GM10266 (cell line): ENCODE measurements at regions not wholly inside any gene's neighbourhood (a gene's known extent, or its start where the extent isn't known, plus 50 kb on each side); places are given as distances from the start of the nearest gene placed in this dataset.

ENCODE experiments used
- DNase-seq: peaks from one replicate; pipeline ENCODE4 v3.0.0; 2012; ENCODE audit errors: extremely low spot score
- TF ChIP-seq, protein P1 (sequence below): IDR thresholded peaks from 2 replicates; pipeline ENCODE4 v1.5.1; 2012; ENCODE audit warnings: mild to moderate bottlenecking, low read depth; ENCODE audit not compliant: control insufficient read depth, insufficient read depth; ENCODE audit errors: missing control alignments

DNA sequence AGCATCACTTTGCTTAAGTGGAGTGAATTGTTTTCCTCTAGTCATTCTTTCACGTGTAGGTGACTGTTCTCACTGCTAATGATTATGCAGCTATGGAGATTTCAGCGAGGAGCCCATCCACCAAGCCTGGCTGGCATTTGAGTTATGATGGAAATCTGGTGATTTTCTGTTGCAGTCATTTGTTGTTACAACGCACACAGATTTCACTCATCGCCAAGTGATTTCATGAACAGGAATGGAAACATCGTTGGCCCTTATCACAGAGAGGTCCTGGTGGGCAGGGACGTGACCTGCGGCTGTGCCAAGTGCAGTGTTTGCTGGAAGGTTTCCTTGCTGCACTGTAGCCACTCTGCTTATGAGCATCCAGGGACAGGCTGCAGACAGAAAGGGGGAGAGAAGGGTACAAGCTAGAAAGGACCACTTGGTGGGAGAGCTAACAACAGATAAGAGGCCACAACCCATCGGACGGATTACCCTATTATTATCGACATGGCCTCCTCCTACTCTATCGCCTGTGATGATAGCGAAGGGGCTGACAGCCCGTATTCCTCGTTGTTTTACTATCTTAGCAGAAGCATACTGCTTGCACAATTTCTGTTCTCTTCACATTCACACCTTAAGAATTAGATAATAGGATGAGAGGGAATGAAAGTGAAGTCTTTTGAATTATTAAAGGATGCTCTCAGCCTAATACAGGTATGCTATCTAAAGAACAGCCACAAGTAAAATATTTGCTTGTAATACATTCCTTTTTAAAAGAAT is 99.0 kb upstream of the PITRM1 start:
- DNase-seq = no peak

DNA sequence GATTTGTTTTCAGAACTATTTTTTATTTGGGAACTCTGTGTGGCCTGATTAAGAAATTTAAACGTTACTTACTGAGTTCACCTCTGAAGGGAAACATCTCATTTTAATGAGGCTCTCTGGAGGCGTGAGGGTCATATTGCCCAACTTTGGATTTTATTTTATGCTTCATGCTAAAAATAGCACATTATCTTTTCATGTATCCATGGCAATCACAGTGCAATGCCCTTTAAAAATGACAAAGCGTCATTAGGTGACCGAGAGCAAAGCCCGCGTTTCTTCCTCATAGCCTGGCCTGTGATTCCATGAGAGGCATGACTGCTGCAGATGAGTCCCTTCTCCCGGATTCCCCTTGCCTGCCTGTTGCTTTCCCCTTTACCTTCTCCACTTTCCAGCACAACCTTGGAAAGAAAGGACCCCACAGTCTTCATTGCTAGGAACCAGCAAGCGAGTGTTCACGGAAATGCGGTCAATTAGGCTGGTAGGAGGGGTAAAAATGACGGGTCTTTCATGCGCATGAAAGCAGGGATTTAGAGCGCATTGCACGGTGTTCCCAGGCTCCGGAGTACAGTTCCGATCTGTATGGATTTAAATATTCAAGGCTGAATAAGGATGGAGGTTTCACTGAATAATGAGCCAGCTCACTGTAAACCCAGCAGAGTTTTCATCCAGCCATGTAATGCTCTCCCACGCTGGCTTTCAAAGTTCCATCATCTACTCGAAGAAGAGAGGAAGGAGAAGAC is 98.2 kb upstream of the PITRM1 start:
- no peak for DNase-seq
- TF ChIP-seq, protein P1, sequence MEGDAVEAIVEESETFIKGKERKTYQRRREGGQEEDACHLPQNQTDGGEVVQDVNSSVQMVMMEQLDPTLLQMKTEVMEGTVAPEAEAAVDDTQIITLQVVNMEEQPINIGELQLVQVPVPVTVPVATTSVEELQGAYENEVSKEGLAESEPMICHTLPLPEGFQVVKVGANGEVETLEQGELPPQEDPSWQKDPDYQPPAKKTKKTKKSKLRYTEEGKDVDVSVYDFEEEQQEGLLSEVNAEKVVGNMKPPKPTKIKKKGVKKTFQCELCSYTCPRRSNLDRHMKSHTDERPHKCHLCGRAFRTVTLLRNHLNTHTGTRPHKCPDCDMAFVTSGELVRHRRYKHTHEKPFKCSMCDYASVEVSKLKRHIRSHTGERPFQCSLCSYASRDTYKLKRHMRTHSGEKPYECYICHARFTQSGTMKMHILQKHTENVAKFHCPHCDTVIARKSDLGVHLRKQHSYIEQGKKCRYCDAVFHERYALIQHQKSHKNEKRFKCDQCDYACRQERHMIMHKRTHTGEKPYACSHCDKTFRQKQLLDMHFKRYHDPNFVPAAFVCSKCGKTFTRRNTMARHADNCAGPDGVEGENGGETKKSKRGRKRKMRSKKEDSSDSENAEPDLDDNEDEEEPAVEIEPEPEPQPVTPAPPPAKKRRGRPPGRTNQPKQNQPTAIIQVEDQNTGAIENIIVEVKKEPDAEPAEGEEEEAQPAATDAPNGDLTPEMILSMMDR = no peak

More for the DNA sequence above, 99.0 kb upstream of the PITRM1 start:
- TF ChIP-seq, protein P1 = no peak

DNA sequence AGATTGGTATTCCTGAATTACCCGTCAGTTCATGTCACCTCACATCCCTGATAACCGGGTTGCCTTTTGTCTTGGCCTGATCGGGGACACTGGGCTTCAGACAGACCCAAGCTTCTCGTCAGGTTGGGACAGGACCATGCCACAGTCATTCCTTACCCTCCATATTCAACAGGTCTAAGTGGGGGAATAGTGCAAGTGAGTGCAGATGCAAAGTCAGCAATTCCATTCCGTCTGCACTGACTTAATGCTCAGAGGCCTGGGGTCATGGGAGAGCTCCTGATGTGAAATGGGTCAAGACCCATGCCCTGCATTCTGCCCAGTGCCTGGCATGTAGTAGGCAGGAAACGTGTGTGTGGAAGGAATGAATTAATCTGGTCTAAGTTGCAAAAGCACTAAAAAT is 95.4 kb upstream of the PITRM1 start:
- DNase-seq = no peak
- TF ChIP-seq, protein P1 = no peak

DNA sequence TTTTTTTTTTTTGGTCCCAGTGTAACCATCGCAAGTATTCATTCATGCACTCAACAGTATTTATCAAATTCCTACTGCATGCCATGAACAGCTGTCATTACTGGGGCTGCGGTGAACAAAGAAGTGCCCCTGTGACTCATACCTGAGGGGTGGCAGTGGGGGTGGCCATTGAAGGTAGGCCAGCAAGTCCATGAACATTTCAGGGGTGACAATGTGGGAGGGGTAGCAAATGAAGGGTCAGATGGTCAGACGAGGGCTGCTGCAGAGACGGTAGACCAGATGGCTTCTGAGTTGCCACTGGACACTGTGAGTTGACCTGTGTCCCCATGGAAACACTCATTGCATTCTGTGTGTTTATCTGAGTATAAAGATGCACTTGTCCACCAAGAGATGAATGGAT is 92.5 kb upstream of the PITRM1 start:
- no peak for DNase-seq

DNA sequence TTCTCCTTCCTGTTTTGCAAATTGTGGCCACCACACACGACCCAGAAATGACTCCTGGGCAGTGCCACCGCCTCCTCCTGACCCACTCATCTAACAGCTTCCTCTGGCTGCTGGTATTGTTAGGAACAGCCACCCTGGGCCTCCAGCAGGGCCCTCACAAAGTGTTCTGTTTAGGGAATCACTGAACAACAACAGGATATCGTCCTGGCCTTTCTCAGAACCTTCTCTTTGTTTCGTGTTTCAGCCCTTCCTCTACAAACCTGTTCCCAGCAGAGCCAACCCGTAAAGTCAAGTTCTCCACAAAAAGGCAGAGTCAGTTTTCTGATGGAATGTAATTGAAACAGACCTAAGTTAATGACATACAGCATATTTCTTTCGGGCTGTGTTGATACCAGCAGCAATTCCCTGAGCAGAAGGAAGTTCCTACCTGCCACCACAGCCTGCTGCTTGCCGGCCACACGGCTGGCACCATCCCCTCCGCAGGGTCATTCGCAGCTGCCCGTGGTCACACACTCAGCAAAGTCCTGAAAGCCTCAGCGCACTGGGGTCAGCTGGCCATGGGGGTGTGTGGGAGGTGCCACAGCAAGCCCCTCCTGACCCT is 91.7 kb upstream of the PITRM1 start:
- TF ChIP-seq, protein P1 = no peak
- no peak for DNase-seq

More for the DNA sequence above, 92.5 kb upstream of the PITRM1 start:
- TF ChIP-seq, protein P1 = no peak

DNA sequence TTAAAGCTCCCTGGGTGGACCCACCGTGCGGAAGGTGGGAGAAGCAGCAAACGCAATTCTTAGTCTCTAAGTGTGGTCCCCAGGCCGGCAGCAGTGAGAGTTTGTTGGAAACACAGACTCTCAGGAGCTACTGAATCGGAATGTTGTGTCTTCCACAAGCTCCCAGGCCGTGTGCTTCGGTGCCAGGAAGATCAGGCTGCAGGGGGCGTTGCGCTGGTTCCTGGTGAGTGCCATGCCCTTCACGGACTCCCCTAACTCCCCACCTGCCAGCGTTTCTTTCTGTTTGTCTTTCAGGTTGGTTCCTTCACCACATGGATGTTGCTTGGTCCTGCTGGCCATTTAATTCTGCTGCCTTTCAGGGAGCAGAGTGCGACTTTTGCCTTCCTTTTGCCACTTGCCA is 91.2 kb upstream of the PITRM1 start:
- DNase-seq = no peak
- TF ChIP-seq, protein P1 = no peak
